ENCODE measurements at regions not wholly inside any gene's neighbourhood (a gene's known extent, or its start where the extent isn't known, plus 50 kb on each side); places are given as distances from the start of the nearest gene placed in this dataset.

DNA sequence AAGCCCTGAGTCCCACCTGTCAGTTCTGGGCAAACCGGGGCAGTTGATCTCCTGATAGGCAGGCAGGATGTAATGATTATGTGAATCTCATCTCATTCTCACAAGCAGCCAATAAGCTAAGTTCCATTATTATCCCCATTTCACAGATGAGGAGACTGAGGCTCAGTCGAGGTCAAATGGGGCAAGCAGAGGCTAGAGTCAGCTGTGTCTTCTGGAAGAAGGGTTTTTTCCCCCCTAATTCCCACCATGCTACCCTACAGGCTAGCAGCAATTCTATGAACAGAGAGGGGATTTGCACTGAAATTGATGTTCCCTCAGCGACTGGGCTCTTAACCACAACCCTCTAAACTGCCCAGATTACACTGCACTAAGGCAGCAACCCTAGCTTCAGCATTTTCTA lies 93.8 kb upstream of the MAP1LC3B2 start:
- Mint-ChIP-seq H3K4me1 (no peaks in the 10 kb centered on the region), H3K27me3 (ENCODE audit: low read depth) (no peaks in the 10 kb centered on the region; the same call in 1 of the 2 replicates), H3K9me3 (no peaks in the 10 kb centered on the region), H3K4me3 (no peak overlapping the region), H3K36me3 (ENCODE audit: insufficient read depth in 1 of 3, low read depth in 3 of 3) (no peaks in the 10 kb centered on the region), H3K27ac (no peak overlapping the region; a peak in 1 of 7 replicates)
- H4K91ac ChIP-seq (ENCODE audit: insufficient read length, low read depth, low read length), result no peak overlapping the region
- H2BK12ac ChIP-seq (ENCODE audit: insufficient read length, low read depth, low read length), result no peak overlapping the region
- no peaks in the 10 kb centered on the region for H4K20me1 ChIP-seq (ENCODE audit: control insufficient read depth, insufficient read depth, insufficient read length)
- H2AK5ac ChIP-seq (ENCODE audit: insufficient read length, low read length), result no peak overlapping the region
- H2BK120ac ChIP-seq (ENCODE audit: low read depth, low read length, poor library complexity, severe bottlenecking), result no peak overlapping the region
- H3K18ac ChIP-seq (ENCODE audit: insufficient read length, low read depth, low read length), result no peak overlapping the region
- H2BK15ac ChIP-seq (ENCODE audit: low read depth, low read length), result no peak overlapping the region
- H3K23me2 ChIP-seq (ENCODE audit: insufficient read length, low read depth, low read length, poor library complexity, severe bottlenecking), result no peaks in the 10 kb centered on the region
- H3K79me2 ChIP-seq (ENCODE audit: insufficient read depth, low read length), result no peaks in the 10 kb centered on the region
- TF ChIP-seq, protein P1, sequence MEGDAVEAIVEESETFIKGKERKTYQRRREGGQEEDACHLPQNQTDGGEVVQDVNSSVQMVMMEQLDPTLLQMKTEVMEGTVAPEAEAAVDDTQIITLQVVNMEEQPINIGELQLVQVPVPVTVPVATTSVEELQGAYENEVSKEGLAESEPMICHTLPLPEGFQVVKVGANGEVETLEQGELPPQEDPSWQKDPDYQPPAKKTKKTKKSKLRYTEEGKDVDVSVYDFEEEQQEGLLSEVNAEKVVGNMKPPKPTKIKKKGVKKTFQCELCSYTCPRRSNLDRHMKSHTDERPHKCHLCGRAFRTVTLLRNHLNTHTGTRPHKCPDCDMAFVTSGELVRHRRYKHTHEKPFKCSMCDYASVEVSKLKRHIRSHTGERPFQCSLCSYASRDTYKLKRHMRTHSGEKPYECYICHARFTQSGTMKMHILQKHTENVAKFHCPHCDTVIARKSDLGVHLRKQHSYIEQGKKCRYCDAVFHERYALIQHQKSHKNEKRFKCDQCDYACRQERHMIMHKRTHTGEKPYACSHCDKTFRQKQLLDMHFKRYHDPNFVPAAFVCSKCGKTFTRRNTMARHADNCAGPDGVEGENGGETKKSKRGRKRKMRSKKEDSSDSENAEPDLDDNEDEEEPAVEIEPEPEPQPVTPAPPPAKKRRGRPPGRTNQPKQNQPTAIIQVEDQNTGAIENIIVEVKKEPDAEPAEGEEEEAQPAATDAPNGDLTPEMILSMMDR (conservative IDR thresholded peaks at IDR 0.05), result no peak
- no peak overlapping the region for H3T11ph ChIP-seq (ENCODE audit: low read length)
- H3K79me1 ChIP-seq (ENCODE audit: insufficient read depth, low read depth, low read length, poor library complexity, severe bottlenecking), result no peaks in the 10 kb centered on the region
- no peak overlapping the region for H3K4me2 ChIP-seq (ENCODE audit: insufficient read depth, insufficient read length, low read length)
- H2BK20ac ChIP-seq (ENCODE audit: low read depth, low read length, poor library complexity, severe bottlenecking), result no peak overlapping the region
- no peak overlapping the region for H3K9ac ChIP-seq (ENCODE audit: extremely low read depth, insufficient read length, low read length)
- DNase-seq, result no peak
- no peak overlapping the region for H2BK5ac ChIP-seq (ENCODE audit: insufficient read length, low read length)
- no peak overlapping the region for H3K4ac ChIP-seq (ENCODE audit: low read depth, low read length)
- H3K9me3 ChIP-seq (ENCODE audit: control insufficient read depth, low read depth, low read length), result no peaks in the 10 kb centered on the region
- no peaks in the 10 kb centered on the region for H3K27me3 ChIP-seq (ENCODE audit: insufficient read depth, low read length)
- H4K8ac ChIP-seq (replicated peaks; ENCODE audit: insufficient read length, low read depth, low read length), result no peak overlapping the region
- H2AFZ ChIP-seq (ENCODE audit: low read length), result no peak overlapping the region
- H3K56ac ChIP-seq (ENCODE audit: insufficient read length, low read depth, low read length), result no peak overlapping the region
- no peak overlapping the region for H3K27ac ChIP-seq (ENCODE audit: insufficient read length, low read depth, low read length)
- no peak overlapping the region for H3K23ac ChIP-seq (ENCODE audit: insufficient read length, low read depth, low read length)
- no peaks in the 10 kb centered on the region for H3K4me1 ChIP-seq (ENCODE audit: insufficient read depth, low read length)
- WGBS (ENCODE audit: extremely low coverage, insufficient read length, low lambda C conversion rate), result no CpG with 5 or more reads among the region's 3 CpGs
- H3K14ac ChIP-seq (ENCODE audit: insufficient read depth, low read length), result no peak overlapping the region
- H4K5ac ChIP-seq (ENCODE audit: insufficient read length, low read depth, low read length), result no peak overlapping the region
